HT-29 (cell line): ENCODE measurements at regions not wholly inside any gene's neighbourhood (a gene's known extent, or its start where the extent isn't known, plus 50 kb on each side); places are given as distances from the start of the nearest gene placed in this dataset.

Source experiments
- DNase-seq: peaks from one replicate; pipeline ENCODE4 v3.0.0-alpha.2; 2015; ENCODE audit warnings: low spot score

DNA sequence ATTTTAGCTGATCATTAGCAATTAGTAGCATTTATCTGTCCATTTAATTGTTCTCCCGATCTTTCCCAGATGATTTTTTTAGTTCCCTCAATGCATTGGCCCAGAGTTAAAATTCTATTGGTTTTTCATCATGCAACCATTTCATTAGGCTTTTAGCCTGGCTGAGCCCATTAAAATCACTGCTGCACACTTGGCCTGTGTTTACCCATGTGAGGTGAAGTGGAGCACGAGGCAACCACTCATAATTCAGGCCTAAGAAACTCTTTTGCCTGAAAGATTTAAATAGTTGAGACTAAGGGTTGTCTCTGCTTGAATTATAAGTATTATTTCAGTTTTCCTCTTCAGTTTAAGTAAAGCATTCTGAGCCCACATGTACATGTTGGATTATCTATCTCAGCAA, 889.0 kb upstream of the ADGRL4 start:
- DNase-seq, result no peak

DNA sequence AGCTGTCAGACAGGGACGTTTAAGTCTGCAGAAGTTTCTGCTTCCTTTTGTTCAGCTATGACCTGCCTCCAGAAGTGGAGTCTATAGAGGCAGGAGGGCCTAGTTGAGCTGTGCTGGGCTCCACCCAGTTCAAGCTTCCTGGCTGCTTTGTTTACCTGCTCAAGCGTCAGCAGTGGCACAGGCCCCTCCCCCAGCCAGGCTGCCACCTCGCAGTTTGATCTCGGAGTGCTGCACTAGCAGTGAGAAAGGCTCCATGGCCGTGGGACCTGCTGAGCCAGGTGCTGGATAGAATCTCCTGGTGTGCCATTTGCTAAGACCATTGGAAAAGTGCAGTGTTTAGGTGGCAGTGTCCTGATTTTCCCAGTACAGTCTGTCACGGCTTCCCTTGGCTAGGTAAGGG, 887.6 kb upstream of the ADGRL4 start:
- peak; percentile 37 for DNase-seq

GRCh38 chr1:79887059-79887458, 880.5 kb upstream of the ADGRL4 start:
- no peak for DNase-seq

- DNase-seq, result no peak
Measured at GRCh38 chr1:79885101-79885500, 878.6 kb upstream of the ADGRL4 start.

- DNase-seq, result no peak
Measured at GRCh38 chr1:79877086-79877485, 870.6 kb upstream of the ADGRL4 start.

GRCh38 chr1:79875187-79875586, 868.7 kb upstream of the ADGRL4 start:
- DNase-seq, result no peak

GRCh38 chr1:79874289-79874688, 867.8 kb upstream of the ADGRL4 start:
- DNase-seq, result peak; percentile 16

GRCh38 chr1:79859212-79859948, 852.9 kb upstream of the ADGRL4 start:
- DNase-seq, result peak; percentile 27

DNA sequence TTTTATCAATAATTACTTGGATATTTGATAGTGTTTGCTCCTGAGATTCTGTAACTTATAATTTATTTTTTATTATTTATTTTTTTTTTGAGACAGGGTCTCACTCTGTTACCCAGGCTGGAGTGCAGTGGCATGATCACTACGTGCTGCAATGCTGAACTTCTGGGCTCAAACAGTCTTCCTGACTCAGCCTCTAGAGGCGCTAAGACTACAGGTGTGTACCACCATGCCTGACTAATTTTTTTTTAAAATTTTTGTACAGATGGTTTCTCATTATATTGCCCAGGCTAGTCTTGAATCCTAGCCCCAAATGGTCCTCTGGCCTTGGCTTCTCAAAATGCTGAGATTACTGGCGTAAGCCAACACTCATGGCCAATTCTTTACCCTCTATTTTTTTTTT, 845.5 kb upstream of the ADGRL4 start:
- peak; percentile 26 for DNase-seq

DNA sequence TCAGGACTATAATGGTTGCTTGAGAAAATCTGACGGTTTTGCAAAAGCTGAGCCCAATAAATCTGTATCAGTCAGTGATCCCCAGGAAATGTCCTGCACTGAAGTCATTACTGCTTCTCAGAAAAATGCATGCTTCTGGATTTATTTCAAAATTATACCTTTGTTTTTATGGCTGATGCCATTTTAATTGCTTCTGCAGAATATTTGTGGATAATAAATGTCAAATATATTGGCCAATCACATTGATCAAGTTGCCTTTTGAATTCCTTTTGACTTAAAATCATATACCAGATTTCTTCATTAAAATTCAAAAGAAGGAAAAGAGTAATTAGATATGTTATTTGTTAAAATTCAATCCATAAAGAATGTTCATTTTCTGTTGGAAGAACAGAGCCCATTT, 842.9 kb upstream of the ADGRL4 start:
- DNase-seq, result no peak

GRCh38 chr1:79848316-79848715, 841.8 kb upstream of the ADGRL4 start:
- peak; percentile 41 for DNase-seq

- DNase-seq, result no peak
Measured at GRCh38 chr1:79847700-79848099, 841.2 kb upstream of the ADGRL4 start.

GRCh38 chr1:79845936-79846335, 839.4 kb upstream of the ADGRL4 start:
- no peak for DNase-seq

GRCh38 chr1:79842811-79843210, 836.3 kb upstream of the ADGRL4 start:
- DNase-seq, result no peak

- no peak for DNase-seq
Measured at GRCh38 chr1:79839882-79840281, 833.4 kb upstream of the ADGRL4 start.

DNA sequence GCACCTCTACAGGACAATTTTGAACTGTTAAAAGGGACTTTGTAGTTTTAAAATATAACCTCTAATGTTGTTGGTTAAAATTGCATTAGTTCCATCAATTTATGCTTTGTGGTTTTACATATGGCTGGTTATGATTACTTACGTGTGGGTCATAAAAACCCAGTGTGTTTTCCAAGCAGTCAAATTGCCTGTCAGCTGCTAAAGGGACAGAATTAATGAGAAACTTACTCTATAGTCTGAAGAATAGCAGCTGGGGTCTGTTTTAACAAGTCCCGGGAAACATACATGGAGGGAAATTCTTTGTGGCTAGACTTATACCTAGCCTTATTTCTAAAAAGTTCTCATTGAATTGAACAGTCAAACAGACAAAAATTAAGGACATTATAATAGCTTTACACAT, 820.9 kb upstream of the ADGRL4 start:
- no peak for DNase-seq

DNA sequence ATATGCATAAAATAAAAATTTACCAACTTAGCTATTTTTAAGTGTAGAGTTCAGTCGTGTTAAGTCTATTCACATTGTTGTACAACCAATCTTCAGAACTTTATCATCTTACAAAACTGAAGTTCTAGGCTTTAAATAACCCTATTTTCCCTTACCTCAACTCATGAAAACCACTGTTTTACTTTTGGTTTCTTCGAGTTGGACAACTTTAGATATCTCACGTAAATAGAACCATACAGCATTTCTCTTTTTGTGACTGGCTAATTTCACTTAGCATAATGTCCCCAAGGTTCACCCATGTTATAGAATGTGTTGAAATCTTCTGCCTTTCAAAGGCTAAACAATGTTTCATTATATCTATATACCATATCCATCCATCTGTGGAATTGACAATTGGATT, 819.0 kb upstream of the ADGRL4 start:
- no peak for DNase-seq

DNA sequence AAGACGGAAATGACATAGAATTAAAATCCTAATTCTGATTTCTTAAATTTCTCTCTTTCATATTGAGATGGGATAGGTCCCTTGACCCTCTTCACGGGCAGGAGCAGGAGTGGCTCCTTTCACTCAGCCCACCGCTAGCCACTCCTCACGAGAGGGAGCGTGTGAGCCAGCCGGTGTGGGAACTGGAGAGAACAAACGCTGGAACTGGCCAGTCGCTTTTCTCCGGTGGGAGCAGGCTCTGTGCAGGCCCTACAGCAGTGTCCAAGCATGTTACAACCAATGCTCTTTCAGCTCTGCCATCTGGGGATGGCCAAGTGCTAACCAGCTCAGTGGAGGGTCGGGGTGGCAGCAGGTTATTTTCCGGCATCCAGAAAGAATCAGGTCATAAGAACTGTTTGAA, 815.5 kb upstream of the ADGRL4 start:
- no peak for DNase-seq

- no peak for DNase-seq
Measured at GRCh38 chr1:79819140-79819539, 812.6 kb upstream of the ADGRL4 start.

GRCh38 chr1:79817031-79817560, 810.6 kb upstream of the ADGRL4 start:
- DNase-seq, result no peak

DNA sequence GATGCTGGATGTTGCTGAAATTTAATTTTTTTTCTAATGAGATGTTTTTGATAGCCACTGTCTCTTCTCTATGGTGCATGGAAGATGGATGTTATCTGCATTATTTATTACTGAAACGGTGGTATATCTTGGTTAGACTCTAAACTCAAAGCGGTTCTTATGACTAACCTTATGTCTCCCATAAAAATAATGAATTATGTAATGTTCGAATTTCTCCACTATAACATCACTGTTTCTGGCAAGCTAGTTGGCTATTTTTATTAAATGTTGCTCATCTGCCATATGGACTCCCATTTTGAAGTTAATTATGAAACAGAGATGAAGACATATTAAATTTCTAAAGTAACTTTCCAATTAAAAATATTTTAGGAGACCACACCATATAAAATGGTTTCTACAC, 808.6 kb upstream of the ADGRL4 start:
- DNase-seq, result no peak

- DNase-seq, result peak; percentile 9
Measured at GRCh38 chr1:79811173-79811572, 804.6 kb upstream of the ADGRL4 start.

- DNase-seq, result no peak
Measured at GRCh38 chr1:79808816-79809475, 802.4 kb upstream of the ADGRL4 start.
